EL (cell line): ENCODE measurements at regions not wholly inside any gene's neighbourhood (a gene's known extent, or its start where the extent isn't known, plus 50 kb on each side); places are given as distances from the start of the nearest gene placed in this dataset.
A peak's percentile ranks its signal among the peaks of the same experiment; 100 is the strongest.

Experiments
- DNase-seq: peaks from one replicate; pipeline ENCODE4 v3.0.0-alpha.2; 2016

- no peak for DNase-seq
Observed at GRCh38 chr18:72692086-72692485, 147.9 kb upstream of the CBLN2 start.

GRCh38 chr18:72687736-72688135 lies 143.6 kb upstream of the CBLN2 start:
- DNase-seq: no peak

GRCh38 chr18:72675394-72675793 lies 131.3 kb upstream of the CBLN2 start:
- peak; percentile 0 for DNase-seq

- no peak for DNase-seq
Observed at GRCh38 chr18:72674710-72675109, 130.6 kb upstream of the CBLN2 start.

- no peak for DNase-seq
Observed at GRCh38 chr18:72673242-72673641, 129.1 kb upstream of the CBLN2 start.

GRCh38 chr18:72672364-72673184 lies 128.4 kb upstream of the CBLN2 start:
- DNase-seq: peak; percentile 14

GRCh38 chr18:72667932-72668331 lies 123.8 kb upstream of the CBLN2 start:
- no peak for DNase-seq

GRCh38 chr18:72652990-72653593 lies 109.0 kb upstream of the CBLN2 start:
- DNase-seq: peak; percentile 1

GRCh38 chr18:72651033-72651432 lies 106.9 kb upstream of the CBLN2 start:
- no peak for DNase-seq

GRCh38 chr18:72648481-72648960 lies 104.4 kb upstream of the CBLN2 start:
- no peak for DNase-seq

GRCh38 chr18:72648079-72648478 lies 103.9 kb upstream of the CBLN2 start:
- no peak for DNase-seq

GRCh38 chr18:72640557-72640956 lies 96.4 kb upstream of the CBLN2 start:
- DNase-seq: no peak

- DNase-seq: no peak
Observed at GRCh38 chr18:72638376-72638775, 94.2 kb upstream of the CBLN2 start.

- no peak for DNase-seq
Observed at GRCh38 chr18:72637721-72638120, 93.6 kb upstream of the CBLN2 start.

GRCh38 chr18:72637299-72637698 lies 93.2 kb upstream of the CBLN2 start:
- no peak for DNase-seq

GRCh38 chr18:72636611-72637010 lies 92.5 kb upstream of the CBLN2 start:
- no peak for DNase-seq

- DNase-seq: no peak
Observed at GRCh38 chr18:72634500-72634899, 90.4 kb upstream of the CBLN2 start.

GRCh38 chr18:72630991-72631390 lies 86.8 kb upstream of the CBLN2 start:
- no peak for DNase-seq

GRCh38 chr18:72623444-72623843 lies 79.3 kb upstream of the CBLN2 start:
- no peak for DNase-seq

- DNase-seq: no peak
Observed at GRCh38 chr18:72613534-72613930, 69.4 kb upstream of the CBLN2 start.

- DNase-seq: no peak
Observed at GRCh38 chr18:72612894-72613533, 68.9 kb upstream of the CBLN2 start.

- no peak for DNase-seq
Observed at GRCh38 chr18:72605376-72605775, 61.2 kb upstream of the CBLN2 start.

- no peak for DNase-seq
Observed at GRCh38 chr18:72601944-72602343, 57.8 kb upstream of the CBLN2 start.

- DNase-seq: no peak
Observed at GRCh38 chr18:72601481-72601880, 57.3 kb upstream of the CBLN2 start.
